ENCODE measurements at regions not wholly inside any gene's neighbourhood (a gene's known extent, or its start where the extent isn't known, plus 50 kb on each side); places are given as distances from the start of the nearest gene placed in this dataset.

- TF ChIP-seq CTCF (IDR thresholded peaks at IDR 0.05) = no peak
- no peak for TF ChIP-seq USF1 (IDR thresholded peaks at IDR 0.05; ENCODE audit: borderline replicate concordance, low read depth)
- TF ChIP-seq RFX5 (IDR thresholded peaks at IDR 0.05; ENCODE audit: low read length) = no peak
- TF ChIP-seq GATA2 (CRISPR knock-in tag; IDR thresholded peaks at IDR 0.05) = no peak
- no peak for TF ChIP-seq EP300 (IDR thresholded peaks at IDR 0.05; ENCODE audit: borderline replicate concordance in 1 of 2, low read depth in 1 of 2, low read length in 1 of 2)
- TF ChIP-seq REST (IDR thresholded peaks at IDR 0.05; ENCODE audit: low read depth, low read length) = no peak
- no peak for TF ChIP-seq TCF12 (IDR thresholded peaks at IDR 0.05)
Observed at GRCh38 chr12:78306236-78306635, 475.5 kb downstream of the NAV3 start.
